ENCODE measurements at regions not wholly inside any gene's neighbourhood (a gene's known extent, or its start where the extent isn't known, plus 50 kb on each side); places are given as distances from the start of the nearest gene placed in this dataset.

GRCh38 chr9:134227451-134228411 is 63.4 kb upstream of the RNU6ATAC start:
- peak; percentile 34 for DNase-seq (ENCODE audit: low spot score)
- Histone ChIP-seq H2AFZ (replicated peaks) (no peak overlapping the region), H3K4me2 (no peak overlapping the region), H3K27me3 (no peaks in the 10 kb centered on the region), H3K27ac (no peak overlapping the region), H3K9me3 (ENCODE audit: low read depth) (no peaks in the 10 kb centered on the region), H3F3A (ENCODE audit: low read depth) (no peaks in the 10 kb centered on the region), H3K4me1 (no peaks in the 10 kb centered on the region), H3K36me3 (no peaks in the 10 kb centered on the region), H4K20me1 (ENCODE audit: low read depth) (no peaks in the 10 kb centered on the region), H3K4me3 (no peak overlapping the region), H3K9ac (no peak overlapping the region), H3K79me2 (ENCODE audit: low read depth) (no peaks in the 10 kb centered on the region)
- Mint-ChIP-seq H3K27ac (peak overlapping the region; percentile 35), H3K27me3 (ENCODE audit: insufficient read depth, low read depth) (peaks cover 12% of the 10 kb centered on the region), H3K4me1 (peaks cover 38% of the 10 kb centered on the region), H3K36me3 (no peaks in the 10 kb centered on the region), H3K9me3 (no peaks in the 10 kb centered on the region), H3K4me3 (no peak overlapping the region)
- no peak for TF ChIP-seq CTCF (IDR thresholded peaks at IDR 0.05)
- no peak for TF ChIP-seq EZH2 (IDR thresholded peaks at IDR 0.05)
- no peak for TF ChIP-seq EZH2phosphoT487 (IDR thresholded peaks at IDR 0.05)

GRCh38 chr9:134228649-134229048 is 64.3 kb upstream of the RNU6ATAC start:
- no peaks in the 10 kb centered on the region for H3K36me3 Mint-ChIP-seq
- Histone ChIP-seq H3K4me3 (no peak overlapping the region), H2AFZ (replicated peaks) (no peak overlapping the region), H3K9ac (no peak overlapping the region), H4K20me1 (ENCODE audit: low read depth) (no peaks in the 10 kb centered on the region), H3K4me2 (no peak overlapping the region), H3K4me1 (no peaks in the 10 kb centered on the region), H3K27me3 (no peaks in the 10 kb centered on the region), H3K79me2 (ENCODE audit: low read depth) (no peaks in the 10 kb centered on the region), H3K9me3 (ENCODE audit: low read depth) (no peaks in the 10 kb centered on the region), H3K36me3 (no peaks in the 10 kb centered on the region), H3F3A (ENCODE audit: low read depth) (no peaks in the 10 kb centered on the region), H3K27ac (no peak overlapping the region)
- H3K27me3 Mint-ChIP-seq (ENCODE audit: insufficient read depth, low read depth), result peaks cover 12% of the 10 kb centered on the region
- no peaks in the 10 kb centered on the region for H3K9me3 Mint-ChIP-seq
- DNase-seq (ENCODE audit: low spot score), result no peak
- H3K4me3 Mint-ChIP-seq, result no peak overlapping the region
- TF ChIP-seq CTCF (IDR thresholded peaks at IDR 0.05), result no peak
- TF ChIP-seq EZH2phosphoT487 (IDR thresholded peaks at IDR 0.05), result no peak
- no peak for TF ChIP-seq EZH2 (IDR thresholded peaks at IDR 0.05)
- H3K27ac Mint-ChIP-seq, result no peak overlapping the region
- peaks cover 28% of the 10 kb centered on the region for H3K4me1 Mint-ChIP-seq

GRCh38 chr9:134229466-134230091 is 65.2 kb upstream of the RNU6ATAC start:
- no peaks in the 10 kb centered on the region for H3K27me3 ChIP-seq
- H3K4me1 ChIP-seq, result no peaks in the 10 kb centered on the region

More at GRCh38 chr9:134229466-134230091, 65.2 kb upstream of the RNU6ATAC start:
- H3K9ac ChIP-seq, result no peak overlapping the region
- H3K36me3 ChIP-seq, result no peaks in the 10 kb centered on the region
- H3F3A ChIP-seq (ENCODE audit: low read depth), result no peaks in the 10 kb centered on the region
- H3K9me3 Mint-ChIP-seq, result no peaks in the 10 kb centered on the region
- TF ChIP-seq CTCF (IDR thresholded peaks at IDR 0.05) (no peak), EZH2phosphoT487 (IDR thresholded peaks at IDR 0.05) (no peak), EZH2 (IDR thresholded peaks at IDR 0.05) (no peak)
- peaks cover 12% of the 10 kb centered on the region for H3K27me3 Mint-ChIP-seq (ENCODE audit: insufficient read depth, low read depth)
- H3K79me2 ChIP-seq (ENCODE audit: low read depth), result no peaks in the 10 kb centered on the region
- H4K20me1 ChIP-seq (ENCODE audit: low read depth), result no peaks in the 10 kb centered on the region
- H3K4me3 ChIP-seq, result no peak overlapping the region
- peaks cover 21% of the 10 kb centered on the region for H3K4me1 Mint-ChIP-seq
- DNase-seq (ENCODE audit: low spot score), result no peak
- no peak overlapping the region for H3K27ac Mint-ChIP-seq
- H2AFZ ChIP-seq (replicated peaks), result no peak overlapping the region
- H3K4me3 Mint-ChIP-seq, result no peak overlapping the region
- H3K4me2 ChIP-seq, result no peak overlapping the region
- no peaks in the 10 kb centered on the region for H3K9me3 ChIP-seq (ENCODE audit: low read depth)
- H3K27ac ChIP-seq, result no peak overlapping the region
- no peaks in the 10 kb centered on the region for H3K36me3 Mint-ChIP-seq

Measured in neural progenitor cell (in vitro differentiated cells).